Prostate gland (tissue), 2 donors: ENCODE measurements at regions not wholly inside any gene's neighbourhood (a gene's known extent, or its start where the extent isn't known, plus 50 kb on each side); places are given as distances from the start of the nearest gene placed in this dataset.

ENCODE experiments used
- CTCF ChIP-seq, 4 experiments: fragments of 200-600 bp in 2 of 4; fragments of 450-650 bp in 2 of 4; sonication (generic) in 2 of 4; IDR thresholded peaks; 1 replicate in 3 of 4; 2 replicates in 1 of 4; pipeline ENCODE4 v1.5.1; 2016 to 2019; ENCODE audit warnings: antibody characterized with exemption in 4 of 4, mild to moderate bottlenecking in 2 of 4, moderate library complexity in 2 of 4
- POLR2A ChIP-seq: fragments of 450-650 bp; IDR thresholded peaks from one replicate; pipeline ENCODE4 v1.6.1; 2016; ENCODE audit warnings: antibody characterized with exemption, mild to moderate bottlenecking

- TF ChIP-seq POLR2A (no peak), CTCF (IDR thresholded peaks at IDR 0.05) (no peak)
Measured at GRCh38 chr3:41144631-41145030, 54.7 kb upstream of the CTNNB1 start.
